Ectodermal cell (in vitro differentiated cells): ENCODE measurements at regions not wholly inside any gene's neighbourhood (a gene's known extent, or its start where the extent isn't known, plus 50 kb on each side); places are given as distances from the start of the nearest gene placed in this dataset.
"Not testable (repeated sequence)": the region's sequence is repeated elsewhere in the genome, so short reads cannot be mapped to it uniquely, and the experiment has no call there.

Source experiments
- H3K27ac ChIP-seq: 2 replicates; pipeline ENCODE4 v1.7.0; 2013; ENCODE audit warnings: mild to moderate bottlenecking, low read depth, low read length; ENCODE audit not compliant: insufficient read depth, poor library complexity, severe bottlenecking
- H3K27me3 ChIP-seq: 2 replicates; pipeline ENCODE4 v1.7.0; 2013; ENCODE audit warnings: mild to moderate bottlenecking, low read length; ENCODE audit not compliant: insufficient read depth, control insufficient read depth, poor library complexity, severe bottlenecking
- H3K36me3 ChIP-seq: one replicate; pipeline ENCODE4 v1.7.0; 2013; ENCODE audit warnings: low read length; ENCODE audit not compliant: control insufficient read depth, insufficient read depth
- H3K4me1 ChIP-seq: one replicate; pipeline ENCODE4 v1.7.0; 2013; ENCODE audit warnings: low read length; ENCODE audit not compliant: control insufficient read depth, insufficient read depth
- H3K4me3 ChIP-seq: 2 replicates; pipeline ENCODE4 v1.7.0; 2013; ENCODE audit warnings: low read depth, low read length, control low read depth; ENCODE audit not compliant: insufficient read depth
- H3K9me3 ChIP-seq: 2 replicates; pipeline ENCODE4 v1.7.0; 2013; ENCODE audit warnings: mild to moderate bottlenecking, low read length, moderate library complexity; ENCODE audit not compliant: control insufficient read depth
- WGBS, 2 experiments: methylation state at CpG; one replicate each; pipeline ENCODE4 v1.1.7; 2013; ENCODE audit warnings: missing lambda C conversion rate in 2 of 2; 5-methylcytosine and 5-hydroxymethylcytosine counted together

DNA sequence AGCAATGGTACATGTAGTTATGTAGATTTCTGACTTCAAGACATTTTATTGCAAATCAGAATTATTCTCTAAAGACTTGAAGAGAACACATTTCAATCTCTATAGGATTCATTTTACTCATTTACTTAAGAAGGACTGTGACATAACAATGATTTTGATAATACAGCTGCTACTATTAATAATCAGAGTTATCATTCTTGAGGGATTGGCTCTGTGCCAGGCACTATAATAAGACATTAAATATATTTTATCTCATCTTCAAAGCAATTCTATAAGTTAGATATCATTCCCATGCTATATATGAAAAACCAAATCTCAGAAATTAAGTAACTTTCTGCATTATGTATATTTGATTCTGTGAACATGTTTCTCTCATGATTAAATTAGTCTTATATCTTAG is 103.7 kb upstream of the CALCR start:
- Histone ChIP-seq H3K9me3 (no peaks in the 10 kb centered on the region), H3K27ac (no peak overlapping the region), H3K4me1 (no peaks in the 10 kb centered on the region), H3K36me3 (no peaks in the 10 kb centered on the region), H3K27me3 (no peaks in the 10 kb centered on the region), H3K4me3 (no peak overlapping the region)

DNA sequence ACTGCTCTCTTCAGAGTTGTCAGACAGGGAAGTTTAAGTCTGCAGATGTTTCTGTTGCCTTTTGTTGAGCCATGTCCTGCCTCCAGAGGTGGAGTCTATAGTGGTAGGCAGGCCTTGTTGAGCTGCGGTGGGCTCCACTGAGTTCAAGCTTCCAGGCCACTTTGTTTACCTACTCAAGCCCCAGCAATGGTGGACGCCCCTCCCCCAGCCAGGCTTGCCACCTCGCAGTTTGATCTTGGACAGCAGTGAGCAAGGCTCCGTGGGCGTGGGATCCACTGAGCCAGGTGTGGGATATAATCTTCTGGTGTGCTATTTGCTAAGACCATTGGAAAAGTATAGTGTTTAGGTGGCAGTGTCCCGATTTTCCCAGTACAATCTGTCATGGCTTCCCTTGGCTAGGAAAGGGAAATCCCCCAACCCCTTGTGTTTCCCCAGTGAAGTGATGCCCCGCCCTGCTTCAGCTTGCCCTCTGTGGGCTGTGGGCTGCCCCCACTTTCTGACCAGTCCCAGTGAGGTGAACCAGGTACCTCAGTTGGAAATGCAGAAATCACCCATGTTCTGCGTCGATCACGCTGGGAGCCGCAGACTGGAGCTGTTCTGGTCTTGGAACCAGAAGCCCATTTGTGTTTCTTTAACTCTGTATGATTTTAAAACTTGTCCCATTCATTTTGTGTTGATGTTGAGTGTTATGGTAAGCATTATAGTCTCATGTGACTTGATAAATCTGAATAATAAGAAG is 89.2 kb upstream of the CALCR start:
- no peak overlapping the region for H3K27ac ChIP-seq
- no peak overlapping the region for H3K4me3 ChIP-seq
- no peaks in the 10 kb centered on the region for H3K9me3 ChIP-seq
- no peaks in the 10 kb centered on the region for H3K36me3 ChIP-seq
- no peaks in the 10 kb centered on the region for H3K27me3 ChIP-seq
- H3K4me1 ChIP-seq = no peaks in the 10 kb centered on the region
- 94 to 95% methylated on average over 11 of the region's 11 CpGs for WGBS, 2 experiments

DNA sequence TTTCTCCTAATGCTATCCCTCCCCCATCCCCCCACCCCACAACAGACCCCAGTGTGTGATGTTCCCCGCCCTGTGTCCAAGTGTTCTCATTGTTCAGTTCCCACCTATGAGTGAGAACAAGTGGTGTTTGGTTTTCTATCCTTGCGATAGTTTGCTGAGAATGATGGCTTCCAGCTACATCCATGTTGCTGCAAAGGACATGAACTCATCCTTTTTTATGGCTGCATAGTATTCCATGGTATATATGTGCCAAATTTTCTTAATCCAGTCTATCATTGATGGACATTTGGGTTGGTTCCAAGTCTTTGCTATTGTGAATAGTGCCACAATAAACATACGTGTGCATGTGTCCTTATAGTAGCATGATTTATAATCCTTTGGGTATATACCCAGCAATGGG is 83.6 kb upstream of the CALCR start:
- not testable (repeated sequence) for H3K27me3 ChIP-seq, H3K27ac ChIP-seq, H3K9me3 ChIP-seq, H3K4me3 ChIP-seq, H3K36me3 ChIP-seq, H3K4me1 ChIP-seq
- 82 to 98% methylated on average over 2 to 3 of the region's 3 CpGs for WGBS, 2 experiments

DNA sequence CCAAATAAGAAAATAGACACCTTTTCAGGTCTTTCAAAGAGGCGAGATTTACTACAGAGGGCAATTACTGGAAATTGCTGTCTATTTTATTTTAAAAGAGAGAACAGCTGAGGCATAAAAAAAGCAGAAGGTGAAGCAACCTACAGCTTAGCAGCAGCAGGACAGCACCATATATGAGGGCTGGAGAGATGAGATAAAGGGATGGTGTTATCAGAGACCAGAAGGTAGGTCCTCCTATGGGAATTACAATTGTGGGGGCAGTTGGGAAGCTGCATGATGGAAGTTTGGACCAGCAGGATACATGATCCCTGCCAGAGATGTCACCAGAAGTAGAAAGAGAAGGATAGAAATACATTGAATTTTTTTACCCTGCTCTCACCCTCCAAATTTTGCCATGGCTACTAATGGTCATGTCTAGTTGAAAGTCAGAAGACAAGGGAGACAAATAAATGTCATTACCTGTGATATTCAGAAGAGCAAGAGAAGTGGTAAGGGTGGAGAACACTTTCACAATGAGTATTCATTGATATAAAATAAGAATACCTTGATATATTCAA is 77.2 kb upstream of the CALCR start:
- WGBS, 2 experiments = 90 to 94% methylated on average over 1 of the region's 1 CpG
- no peaks in the 10 kb centered on the region for H3K9me3 ChIP-seq

DNA sequence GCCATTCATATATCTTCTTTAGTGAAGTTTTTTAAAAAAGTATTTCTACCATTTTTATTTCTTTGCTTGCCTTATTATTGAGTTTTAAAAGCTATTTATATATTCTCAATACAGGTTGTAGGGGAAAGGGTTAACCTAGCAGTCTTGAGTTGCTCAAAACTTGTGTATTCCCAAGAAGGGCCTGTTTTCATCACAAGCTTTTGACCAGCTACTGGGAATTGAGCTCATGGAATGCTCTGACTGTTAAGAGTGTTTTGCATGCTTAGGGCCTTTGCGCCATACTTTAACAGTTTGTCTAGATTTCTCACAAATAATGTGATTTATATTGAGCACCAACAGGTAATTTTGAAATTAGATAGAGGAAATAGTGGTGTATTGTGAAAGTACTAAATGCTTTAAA is 72.0 kb upstream of the CALCR start:
- WGBS, 2 experiments = 86% methylated on average over 1 of the region's 1 CpG; no CpG with 5 or more reads in 1 of the 2 experiments
- no peak overlapping the region for H3K27ac ChIP-seq
- no peaks in the 10 kb centered on the region for H3K9me3 ChIP-seq
- H3K36me3 ChIP-seq = no peaks in the 10 kb centered on the region
- H3K27me3 ChIP-seq = no peaks in the 10 kb centered on the region
- no peak overlapping the region for H3K4me3 ChIP-seq
- H3K4me1 ChIP-seq = no peaks in the 10 kb centered on the region

More for the DNA sequence above, 77.2 kb upstream of the CALCR start:
- Histone ChIP-seq H3K27ac (no peak overlapping the region), H3K4me3 (no peak overlapping the region), H3K27me3 (no peaks in the 10 kb centered on the region), H3K4me1 (no peaks in the 10 kb centered on the region), H3K36me3 (no peaks in the 10 kb centered on the region)

DNA sequence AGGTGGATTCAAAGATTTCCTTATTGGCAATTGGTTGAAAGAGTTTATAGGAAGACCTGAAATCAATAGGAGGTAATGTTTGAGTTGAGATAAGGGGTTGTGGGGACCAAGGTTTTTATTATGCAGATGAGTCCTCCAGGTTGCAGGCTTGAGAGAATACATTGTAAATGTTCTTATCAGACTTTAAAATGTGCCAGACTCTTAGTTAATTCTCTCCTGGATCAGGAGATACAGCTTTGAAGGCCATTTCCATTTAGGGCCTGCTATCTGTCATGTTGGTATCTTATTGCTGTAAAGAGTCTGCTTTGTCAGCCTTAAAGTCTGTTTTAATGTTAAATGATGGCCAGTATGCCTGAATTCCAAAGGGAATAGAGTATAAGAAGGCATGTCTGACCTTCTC is 61.8 kb upstream of the CALCR start:
- H3K9me3 ChIP-seq = no peaks in the 10 kb centered on the region
- no peaks in the 10 kb centered on the region for H3K27me3 ChIP-seq
- H3K27ac ChIP-seq = no peak overlapping the region
- H3K4me3 ChIP-seq = no peak overlapping the region
- H3K4me1 ChIP-seq = no peaks in the 10 kb centered on the region
- H3K36me3 ChIP-seq = no peaks in the 10 kb centered on the region

DNA sequence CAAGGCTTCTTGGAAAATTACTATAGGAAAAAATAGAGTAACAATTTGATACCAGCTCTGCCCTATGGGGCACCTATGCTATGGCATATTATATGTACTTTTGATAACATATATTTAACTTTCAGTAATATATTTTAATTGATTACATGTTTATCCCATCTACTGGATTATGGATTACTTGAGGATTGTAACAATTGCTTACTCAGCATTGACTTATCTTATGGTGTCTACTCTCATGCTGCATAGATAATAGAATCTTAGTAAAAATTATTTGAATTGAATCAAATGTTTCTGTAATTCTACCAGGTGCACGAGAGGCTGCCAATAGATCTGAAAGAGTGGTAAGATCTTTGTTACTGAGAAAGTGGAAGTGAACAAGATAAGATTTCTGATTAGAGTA is 57.8 kb upstream of the CALCR start:
- Histone ChIP-seq H3K4me1 (no peaks in the 10 kb centered on the region), H3K27ac (no peak overlapping the region), H3K36me3 (no peaks in the 10 kb centered on the region), H3K9me3 (no peaks in the 10 kb centered on the region), H3K4me3 (no peak overlapping the region), H3K27me3 (no peaks in the 10 kb centered on the region)
- 100% methylated on average over 1 of the region's 1 CpG; no CpG with 5 or more reads in 1 of the 2 experiments for WGBS, 2 experiments

DNA sequence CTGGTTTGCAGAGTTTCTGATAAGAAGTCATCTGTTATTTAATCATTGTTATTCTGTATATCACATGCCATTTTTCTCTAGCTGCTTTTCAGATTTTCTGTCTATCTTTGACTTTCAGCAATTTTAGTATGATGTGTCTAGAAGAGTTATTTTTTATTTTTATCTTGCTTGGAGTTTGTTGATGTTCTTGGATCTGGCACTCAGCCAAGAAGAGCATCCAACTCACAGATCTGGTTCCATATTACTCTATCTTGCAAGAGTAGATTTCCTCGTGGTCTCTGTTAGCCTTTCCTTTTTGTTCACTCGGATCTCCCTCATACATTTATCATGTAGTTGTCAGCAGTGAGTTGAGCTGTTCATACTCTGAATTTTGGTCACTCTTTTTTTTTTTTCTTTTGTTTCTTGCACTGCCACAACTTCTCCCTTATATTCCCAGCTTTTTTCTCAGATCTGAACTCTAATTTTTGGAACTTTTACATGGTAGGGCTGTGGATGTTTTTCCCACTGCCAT is 54.8 kb upstream of the CALCR start:
- H3K27ac ChIP-seq = no peak overlapping the region
- no peaks in the 10 kb centered on the region for H3K27me3 ChIP-seq
- 83 to 90% methylated on average over 2 of the region's 2 CpGs for WGBS, 2 experiments
- H3K4me1 ChIP-seq = no peaks in the 10 kb centered on the region
- H3K4me3 ChIP-seq = no peak overlapping the region
- H3K36me3 ChIP-seq = no peaks in the 10 kb centered on the region
- no peaks in the 10 kb centered on the region for H3K9me3 ChIP-seq

DNA sequence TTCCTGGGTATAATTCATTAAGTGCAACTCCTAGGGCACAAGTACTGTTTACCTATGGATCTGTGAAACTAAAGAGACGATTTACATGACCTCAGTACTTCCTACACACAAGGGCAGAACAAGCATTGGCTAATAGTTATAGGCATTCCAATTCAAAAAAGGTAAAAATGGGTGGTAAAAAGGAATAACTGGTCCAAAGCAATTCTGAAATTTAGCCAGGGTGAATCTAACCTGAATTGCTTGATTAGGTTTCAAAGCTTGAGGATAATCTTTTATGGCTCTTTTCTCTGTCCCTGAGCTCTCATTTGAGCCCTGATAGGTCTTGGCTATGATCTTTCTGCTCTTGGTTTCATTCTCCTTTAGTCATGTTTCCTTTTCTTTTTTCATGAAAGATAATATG is 52.3 kb upstream of the CALCR start:
- no peaks in the 10 kb centered on the region for H3K4me1 ChIP-seq
- H3K4me3 ChIP-seq = no peak overlapping the region
- H3K9me3 ChIP-seq = no peaks in the 10 kb centered on the region
- no peaks in the 10 kb centered on the region for H3K27me3 ChIP-seq
- 90% methylated on average over 1 of the region's 1 CpG; no CpG with 5 or more reads in 1 of the 2 experiments for WGBS, 2 experiments
- no peak overlapping the region for H3K27ac ChIP-seq
- H3K36me3 ChIP-seq = no peaks in the 10 kb centered on the region
